PC-9 (cell line): ENCODE measurements at regions not wholly inside any gene's neighbourhood (a gene's known extent, or its start where the extent isn't known, plus 50 kb on each side); places are given as distances from the start of the nearest gene placed in this dataset.

ENCODE experiments used
- BruUV-seq: library from RNA; stranded (reverse); fragments of 400-500 nt; replicated peaks from 2 replicates; lab custom pipeline; 2021; lab: Mats Ljungman, UMichigan
- CTCF ChIA-PET: fragments of 300-600 bp; sonication (Branson Sonifier 250); formaldehyde crosslinking; loops from one replicate; lab custom pipeline; 2022; ENCODE audit warnings: antibody characterized with exemption; lab: Charles Lee
- POLR2A ChIA-PET: fragments of 300-600 bp; sonication (Branson Sonifier 250); formaldehyde crosslinking; loops from one replicate; lab custom pipeline; 2022; ENCODE audit warnings: antibody characterized with exemption; ENCODE audit not compliant: unreplicated experiment; lab: Charles Lee
- DNase-seq, 2 experiments: peaks; one replicate each; pipeline versions ENCODE4 v3.0.0 to v3.0.0-alpha.2; 2015 to 2022; ENCODE audit warnings: mixed read lengths in 1 of 2
- H2AFZ ChIP-seq: fragments of 200-600 bp; sonication (generic); 2 replicates; pipeline ENCODE4 v1.8.1; 2017; ENCODE audit warnings: antibody characterized with exemption
- H3F3A ChIP-seq: fragments of 200-600 bp; sonication (generic); 2 replicates; pipeline ENCODE4 v1.8.1; 2017; ENCODE audit warnings: antibody characterized with exemption, mild to moderate bottlenecking, low read depth; ENCODE audit not compliant: insufficient read depth
- H3K27ac ChIP-seq: fragments of 200-600 bp; sonication (generic); 2 replicates; pipeline ENCODE4 v1.6.1; 2016; ENCODE audit warnings: mixed run types
- H3K27me3 ChIP-seq: fragments of 200-600 bp; sonication (generic); 2 replicates; pipeline ENCODE4 v1.6.1; 2016; ENCODE audit warnings: low read depth, mixed run types; ENCODE audit not compliant: insufficient read depth
- H3K36me3 ChIP-seq: fragments of 200-600 bp; sonication (generic); 2 replicates; pipeline ENCODE4 v1.6.1; 2016; ENCODE audit warnings: low read depth, mixed run types
- H3K4me1 ChIP-seq: fragments of 200-600 bp; sonication (generic); replicated peaks from 2 replicates; pipeline ENCODE4 v1.6.1; 2016; ENCODE audit warnings: mixed run types; ENCODE audit not compliant: insufficient read depth
- H3K4me2 ChIP-seq: fragments of 200-600 bp; sonication (generic); 2 replicates; pipeline ENCODE4 v1.6.1; 2017; ENCODE audit warnings: mixed run types
- H3K4me3 ChIP-seq: fragments of 200-600 bp; sonication (generic); 2 replicates; pipeline ENCODE4 v1.6.1; 2016; ENCODE audit warnings: mixed run types
- H3K79me2 ChIP-seq: fragments of 200-600 bp; sonication (generic); 2 replicates; pipeline ENCODE4 v1.6.1; 2017; ENCODE audit warnings: low read depth, mixed run types
- H3K9me2 ChIP-seq: fragments of 200-600 bp; sonication (generic); 2 replicates; pipeline ENCODE4 v1.8.1; 2017; ENCODE audit warnings: mild to moderate bottlenecking; ENCODE audit not compliant: insufficient read depth
- H3K9me3 ChIP-seq: fragments of 200-600 bp; sonication (generic); 2 replicates; pipeline ENCODE4 v1.8.1; 2016; ENCODE audit warnings: low read depth; ENCODE audit not compliant: insufficient read depth
- H4K20me1 ChIP-seq: fragments of 200-600 bp; sonication (generic); 2 replicates; pipeline ENCODE4 v1.8.1; 2017; ENCODE audit not compliant: insufficient read depth
- CTCF ChIP-seq: fragments of 200-600 bp; sonication (generic); conservative IDR thresholded peaks from 2 replicates; pipeline ENCODE4 v1.6.1; 2017; ENCODE audit warnings: mixed run types, antibody characterized with exemption, mild to moderate bottlenecking, moderate library complexity
- EZH2 ChIP-seq: fragments of 200-600 bp; sonication (generic); IDR thresholded peaks from 2 replicates; pipeline ENCODE4 v1.8.0; 2017; ENCODE audit warnings: antibody characterized with exemption, low read depth
- intact Hi-C: fragments of 100-400 bp; cut with micrococcal nuclease; formaldehyde crosslinking; loops from one replicate; pipeline ENCODE4 v1.10.0; 2022; ENCODE audit not compliant: unreplicated experiment

DNA sequence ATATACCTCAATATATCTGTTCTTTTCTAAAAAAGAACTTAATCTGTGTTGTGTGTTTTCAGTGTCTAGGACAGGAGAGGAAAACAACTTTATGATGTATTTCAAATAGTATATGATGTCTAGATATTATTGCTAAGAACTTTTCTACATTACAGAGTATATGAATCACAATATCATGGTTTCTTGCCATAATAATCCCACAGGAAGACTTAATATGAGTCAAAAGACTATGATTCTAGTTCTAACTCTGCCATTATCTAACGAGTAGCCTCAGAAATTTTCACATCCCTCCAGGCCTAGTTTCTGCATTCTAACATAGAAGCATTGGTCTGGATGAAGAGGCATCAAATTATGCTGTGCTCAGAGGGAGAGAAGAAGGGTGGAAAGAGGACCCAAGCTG lies 107.7 kb upstream of the SPRED1 start:
- H2AFZ ChIP-seq = no peak overlapping the region
- H3K4me2 ChIP-seq = no peak overlapping the region
- no peaks in the 10 kb centered on the region for H3F3A ChIP-seq
- BruUV-seq = no TSS peak
- H4K20me1 ChIP-seq = no peaks in the 10 kb centered on the region
- H3K27me3 ChIP-seq = no peaks in the 10 kb centered on the region
- ChIA-PET POLR2A (no interaction called here), CTCF (no interaction called here)
- no peaks in the 10 kb centered on the region for H3K4me1 ChIP-seq
- H3K9me3 ChIP-seq = no peaks in the 10 kb centered on the region
- no peak for TF ChIP-seq EZH2
- TF ChIP-seq CTCF = no peak
- intact Hi-C loops = no loop called here
- no peak for DNase-seq
- H3K79me2 ChIP-seq = no peaks in the 10 kb centered on the region
- H3K4me3 ChIP-seq = no peak overlapping the region
- H3K27ac ChIP-seq = no peak overlapping the region
- H3K36me3 ChIP-seq = no peaks in the 10 kb centered on the region
- H3K9me2 ChIP-seq = no peaks in the 10 kb centered on the region

GRCh38 chr15:38145651-38146111 lies 107.0 kb upstream of the SPRED1 start:
- TF ChIP-seq CTCF (no peak), EZH2 (no peak)
- H3K4me1 ChIP-seq = no peaks in the 10 kb centered on the region
- no peaks in the 10 kb centered on the region for H3K79me2 ChIP-seq
- no peak for DNase-seq
- no TSS peak for BruUV-seq
- no peak overlapping the region for H3K4me3 ChIP-seq
- ChIA-PET POLR2A (no interaction called here), CTCF (no interaction called here)
- H3K27ac ChIP-seq = no peak overlapping the region
- no peaks in the 10 kb centered on the region for H3K27me3 ChIP-seq
- no peaks in the 10 kb centered on the region for H3K36me3 ChIP-seq
- intact Hi-C loops = no loop called here
- H3K4me2 ChIP-seq = no peak overlapping the region
- H2AFZ ChIP-seq = no peak overlapping the region
- H3F3A ChIP-seq = no peaks in the 10 kb centered on the region
- H4K20me1 ChIP-seq = no peaks in the 10 kb centered on the region
- H3K9me2 ChIP-seq = no peaks in the 10 kb centered on the region
- H3K9me3 ChIP-seq = no peaks in the 10 kb centered on the region

DNA sequence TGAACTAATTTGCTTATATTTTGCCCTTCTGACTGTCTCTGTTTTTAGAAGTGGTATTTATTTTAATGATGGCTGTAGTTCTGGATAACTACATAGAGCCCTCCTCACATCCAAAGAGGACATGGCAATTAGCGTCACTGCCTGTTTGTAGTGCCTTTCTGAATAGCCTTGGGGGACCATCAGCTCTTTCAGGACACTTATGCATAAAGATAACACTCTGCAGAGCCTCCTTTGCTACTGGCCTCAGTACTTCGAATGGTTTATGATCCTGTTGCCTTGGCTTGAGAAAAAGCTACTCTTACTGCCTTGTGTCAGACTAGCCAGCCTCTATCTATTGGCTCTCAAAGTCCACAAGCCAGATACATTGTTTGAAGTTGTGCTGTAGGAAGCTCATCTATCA lies 105.4 kb upstream of the SPRED1 start:
- DNase-seq = no peak
- no peak overlapping the region for H3K27ac ChIP-seq
- no peaks in the 10 kb centered on the region for H3F3A ChIP-seq
- intact Hi-C loops = no loop called here
- CTCF ChIA-PET = interaction anchor here (0.7 kb wide), 1 partner anchor 930 kb away, joined by 4 read pairs; no protein-coding TSS in a partner anchor
- no peaks in the 10 kb centered on the region for H3K9me3 ChIP-seq
- H2AFZ ChIP-seq = no peak overlapping the region
- no peaks in the 10 kb centered on the region for H4K20me1 ChIP-seq
- H3K4me3 ChIP-seq = no peak overlapping the region
- H3K4me1 ChIP-seq = no peaks in the 10 kb centered on the region
- BruUV-seq = no TSS peak
- no peaks in the 10 kb centered on the region for H3K27me3 ChIP-seq
- no peaks in the 10 kb centered on the region for H3K79me2 ChIP-seq
- no peak overlapping the region for H3K4me2 ChIP-seq
- POLR2A ChIA-PET = no interaction called here
- H3K36me3 ChIP-seq = no peaks in the 10 kb centered on the region
- H3K9me2 ChIP-seq = no peaks in the 10 kb centered on the region
- TF ChIP-seq CTCF (no peak), EZH2 (no peak)
